ENCODE measurements at regions not wholly inside any gene's neighbourhood (a gene's known extent, or its start where the extent isn't known, plus 50 kb on each side); places are given as distances from the start of the nearest gene placed in this dataset.
"Not testable (repeated sequence)": the region's sequence is repeated elsewhere in the genome, so short reads cannot be mapped to it uniquely, and the experiment has no call there.

- Histone ChIP-seq H3K4me3 (replicated peaks; ENCODE audit: insufficient read depth, low read length) (no peak overlapping the region), H3K27ac (replicated peaks) (no peak overlapping the region), H3K27me3 (ENCODE audit: insufficient read depth, poor library complexity, severe bottlenecking) (no peaks in the 10 kb centered on the region)
- TF ChIP-seq REST (IDR thresholded peaks at IDR 0.05; ENCODE audit: insufficient replicate concordance, low read depth) = no peak
- TF ChIP-seq SPI1 (IDR thresholded peaks at IDR 0.05; ENCODE audit: borderline replicate concordance, low read depth) = no peak
- TF ChIP-seq CTCF (IDR thresholded peaks at IDR 0.05; ENCODE audit: insufficient read depth, low read length) = no peak
- TF ChIP-seq POLR2AphosphoS5 (IDR thresholded peaks at IDR 0.05; ENCODE audit: low read depth) = no peak
- no peak for TF ChIP-seq GABPA (IDR thresholded peaks at IDR 0.05; ENCODE audit: low read depth)
- no peak for DNase-seq (ENCODE audit: low read depth in 1 of 2, low spot score in 1 of 2)
Measured at GRCh38 chr2:142395291-142395690, 264.5 kb upstream of the LRP1B start.

- DNase-seq (ENCODE audit: low read depth in 1 of 2, low spot score in 1 of 2) = no peak
- Histone ChIP-seq H3K27me3 (ENCODE audit: insufficient read depth, poor library complexity, severe bottlenecking) (no peaks in the 10 kb centered on the region), H3K4me3 (replicated peaks; ENCODE audit: insufficient read depth, low read length) (no peak overlapping the region), H3K27ac (replicated peaks) (no peak overlapping the region)
- TF ChIP-seq SPI1 (IDR thresholded peaks at IDR 0.05; ENCODE audit: borderline replicate concordance, low read depth) (no peak), REST (IDR thresholded peaks at IDR 0.05; ENCODE audit: insufficient replicate concordance, low read depth) (no peak), POLR2AphosphoS5 (IDR thresholded peaks at IDR 0.05; ENCODE audit: low read depth) (no peak), GABPA (IDR thresholded peaks at IDR 0.05; ENCODE audit: low read depth) (no peak), CTCF (IDR thresholded peaks at IDR 0.05; ENCODE audit: insufficient read depth, low read length) (no peak)
Measured at GRCh38 chr2:142380372-142380771, 249.6 kb upstream of the LRP1B start.

- H3K27me3 ChIP-seq (ENCODE audit: insufficient read depth, poor library complexity, severe bottlenecking); H3K4me3 ChIP-seq (replicated peaks; ENCODE audit: insufficient read depth, low read length); H3K27ac ChIP-seq (replicated peaks); DNase-seq (ENCODE audit: low read depth in 1 of 2, low spot score in 1 of 2): not testable (repeated sequence)
Measured at GRCh38 chr2:142362069-142362468, 231.3 kb upstream of the LRP1B start.

GRCh38 chr2:142347751-142348150, 216.9 kb upstream of the LRP1B start:
- Histone ChIP-seq H3K27me3 (ENCODE audit: insufficient read depth, poor library complexity, severe bottlenecking) (no peaks in the 10 kb centered on the region), H3K27ac (replicated peaks) (no peak overlapping the region), H3K4me3 (replicated peaks; ENCODE audit: insufficient read depth, low read length) (no peak overlapping the region)
- TF ChIP-seq REST (IDR thresholded peaks at IDR 0.05; ENCODE audit: insufficient replicate concordance, low read depth) (no peak), POLR2AphosphoS5 (IDR thresholded peaks at IDR 0.05; ENCODE audit: low read depth) (no peak), SPI1 (IDR thresholded peaks at IDR 0.05; ENCODE audit: borderline replicate concordance, low read depth) (no peak), GABPA (IDR thresholded peaks at IDR 0.05; ENCODE audit: low read depth) (no peak), CTCF (IDR thresholded peaks at IDR 0.05; ENCODE audit: insufficient read depth, low read length) (no peak)
- no peak for DNase-seq (ENCODE audit: low read depth in 1 of 2, low spot score in 1 of 2)

Measured in HL-60 (cell line).